Panc1 (cell line): ENCODE measurements at regions not wholly inside any gene's neighbourhood (a gene's known extent, or its start where the extent isn't known, plus 50 kb on each side); places are given as distances from the start of the nearest gene placed in this dataset.

Experiments
- ATAC-seq: fragments of 200-7000 bp; cut with Tn5 transposase; 2 replicates; pipeline ENCODE4 v1.9.1; 2020; ENCODE audit warnings: mild to moderate bottlenecking, moderate library complexity
- BruUV-seq: library from RNA; stranded (reverse); fragments of 400-500 nt; replicated peaks from 2 replicates; lab custom pipeline; 2021; lab: Mats Ljungman, UMichigan
- CTCF ChIA-PET: fragments of 300-600 bp; sonication (Branson Sonifier 250); formaldehyde crosslinking; loops from one replicate; lab custom pipeline; 2022; ENCODE audit warnings: antibody characterized with exemption; lab: Charles Lee
- POLR2A ChIA-PET: fragments of 300-600 bp; sonication (Branson Sonifier 250); formaldehyde crosslinking; loops from one replicate; lab custom pipeline; 2022; ENCODE audit warnings: antibody characterized with exemption; lab: Charles Lee
- DNase-seq: peaks from one replicate; pipeline ENCODE4 v3.0.0-alpha.2; 2010; ENCODE audit warnings: low read depth, low spot score
- H3K27ac ChIP-seq: 2 replicates; pipeline ENCODE4 v1.5.1; 2011; ENCODE audit warnings: mild to moderate bottlenecking, low read length, inconsistent platforms
- H3K27me3 ChIP-seq: fragments of 200-500 bp; sonication (Bioruptor generic); 2 replicates; pipeline ENCODE4 v1.6.0; 2014; ENCODE audit warnings: low read length, inconsistent platforms; ENCODE audit not compliant: control insufficient read depth, insufficient read depth
- H3K36me3 ChIP-seq: fragments of 200-500 bp; sonication (Bioruptor generic); 2 replicates; pipeline ENCODE4 v1.5.1; 2014; ENCODE audit warnings: inconsistent platforms, mild to moderate bottlenecking, low read length, moderate library complexity; ENCODE audit not compliant: control insufficient read depth, insufficient read depth
- H3K4me1 ChIP-seq: 2 replicates; pipeline ENCODE4 v1.5.1; 2011; ENCODE audit warnings: inconsistent platforms, mild to moderate bottlenecking, low read length, moderate library complexity; ENCODE audit not compliant: control insufficient read depth, insufficient read depth
- H3K4me3 ChIP-seq, 2 experiments: 2 replicates each; pipeline ENCODE4 v1.5.1; 2011 to 2012; ENCODE audit warnings: low read depth in 2 of 2, low read length in 2 of 2, mild to moderate bottlenecking in 2 of 2, inconsistent platforms in 1 of 2, moderate library complexity in 1 of 2
- H3K9me3 ChIP-seq: fragments of 200-500 bp; sonication (Bioruptor generic); 2 replicates; pipeline ENCODE4 v1.5.1; 2014; ENCODE audit warnings: low read depth, mild to moderate bottlenecking, inconsistent platforms, low read length, moderate library complexity; ENCODE audit not compliant: control insufficient read depth, insufficient read depth
- CTCF ChIP-seq: fragments of 450-650 bp; IDR thresholded peaks from 2 replicates; pipeline ENCODE4 v1.5.1; 2017; ENCODE audit warnings: mild to moderate bottlenecking
- POLR2AphosphoS5 ChIP-seq: IDR thresholded peaks from 2 replicates; pipeline ENCODE4 v1.6.1; 2012; ENCODE audit warnings: mild to moderate bottlenecking, low read depth, low read length, moderate library complexity
- SIN3A ChIP-seq: IDR thresholded peaks from 2 replicates; pipeline ENCODE4 v1.6.1; 2012; ENCODE audit warnings: low read depth, mild to moderate bottlenecking, low read length, moderate library complexity, borderline replicate concordance; ENCODE audit not compliant: insufficient read depth
- TCF7L2 ChIP-seq: IDR thresholded peaks from 2 replicates; pipeline ENCODE4 v1.6.1; 2011; ENCODE audit warnings: mild to moderate bottlenecking, low read depth, low read length, inconsistent platforms
- in situ Hi-C: cut with HindIII; loops from 2 replicates; pipeline ENCODE4 v1.10.0; 2016; ENCODE audit warnings: low sequenced_read_pairs, low pct_unique_long_range_greater_than_20kb
- intact Hi-C: fragments of 100-400 bp; cut with micrococcal nuclease; formaldehyde crosslinking; loops from one replicate; pipeline ENCODE4 v1.10.0; 2022; ENCODE audit not compliant: unreplicated experiment
- TF ChIP-seq, protein P1 (sequence below), 2 experiments: IDR thresholded peaks; 2 replicates each; pipeline ENCODE4 v1.6.1; 2011 to 2012; ENCODE audit warnings: low read depth in 2 of 2, control low read depth in 1 of 2, low read length in 1 of 2, mild to moderate bottlenecking in 1 of 2, moderate library complexity in 1 of 2; ENCODE audit not compliant: insufficient read depth in 1 of 2

DNA sequence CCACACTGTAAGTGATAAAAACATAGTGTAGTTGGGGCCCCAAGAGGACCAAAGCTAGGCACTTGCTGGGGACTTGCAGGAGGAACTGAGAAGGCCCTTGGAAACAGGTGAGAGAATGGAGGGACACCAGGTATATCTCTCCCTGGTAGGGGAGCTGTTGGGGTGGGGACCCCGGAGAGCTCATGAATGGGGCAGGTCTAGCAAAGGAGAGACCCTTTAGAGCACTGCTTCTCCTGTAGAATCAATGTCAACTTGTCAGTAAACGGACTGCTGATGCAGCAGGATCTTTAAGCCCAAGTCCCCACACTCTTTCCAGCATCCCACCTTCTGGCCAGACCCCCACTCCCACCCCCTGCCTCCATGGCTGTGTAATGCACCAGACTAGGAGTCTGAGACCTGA lies 109.6 kb upstream of the THY1 start:
- CTCF ChIA-PET = interaction anchor here (0.7 kb wide), 1 partner anchor 110 kb away, joined by 3 read pairs; no protein-coding TSS in a partner anchor
- intact Hi-C loops (no loop called here), in situ Hi-C loops (no loop called here)
- no peak for DNase-seq
- Histone ChIP-seq H3K27me3 (peaks cover 2% of the 10 kb centered on the region; the same call in 1 of the 2 replicates), H3K4me3 (no peak overlapping the region), H3K4me1 (no peaks in the 10 kb centered on the region), H3K36me3 (no peaks in the 10 kb centered on the region), H3K9me3 (no peaks in the 10 kb centered on the region), H3K27ac (no peak overlapping the region)
- BruUV-seq = no TSS peak
- TF ChIP-seq POLR2AphosphoS5 (no peak), TCF7L2 (no peak), CTCF (no peak), SIN3A (no peak)
- TF ChIP-seq, protein P1, sequence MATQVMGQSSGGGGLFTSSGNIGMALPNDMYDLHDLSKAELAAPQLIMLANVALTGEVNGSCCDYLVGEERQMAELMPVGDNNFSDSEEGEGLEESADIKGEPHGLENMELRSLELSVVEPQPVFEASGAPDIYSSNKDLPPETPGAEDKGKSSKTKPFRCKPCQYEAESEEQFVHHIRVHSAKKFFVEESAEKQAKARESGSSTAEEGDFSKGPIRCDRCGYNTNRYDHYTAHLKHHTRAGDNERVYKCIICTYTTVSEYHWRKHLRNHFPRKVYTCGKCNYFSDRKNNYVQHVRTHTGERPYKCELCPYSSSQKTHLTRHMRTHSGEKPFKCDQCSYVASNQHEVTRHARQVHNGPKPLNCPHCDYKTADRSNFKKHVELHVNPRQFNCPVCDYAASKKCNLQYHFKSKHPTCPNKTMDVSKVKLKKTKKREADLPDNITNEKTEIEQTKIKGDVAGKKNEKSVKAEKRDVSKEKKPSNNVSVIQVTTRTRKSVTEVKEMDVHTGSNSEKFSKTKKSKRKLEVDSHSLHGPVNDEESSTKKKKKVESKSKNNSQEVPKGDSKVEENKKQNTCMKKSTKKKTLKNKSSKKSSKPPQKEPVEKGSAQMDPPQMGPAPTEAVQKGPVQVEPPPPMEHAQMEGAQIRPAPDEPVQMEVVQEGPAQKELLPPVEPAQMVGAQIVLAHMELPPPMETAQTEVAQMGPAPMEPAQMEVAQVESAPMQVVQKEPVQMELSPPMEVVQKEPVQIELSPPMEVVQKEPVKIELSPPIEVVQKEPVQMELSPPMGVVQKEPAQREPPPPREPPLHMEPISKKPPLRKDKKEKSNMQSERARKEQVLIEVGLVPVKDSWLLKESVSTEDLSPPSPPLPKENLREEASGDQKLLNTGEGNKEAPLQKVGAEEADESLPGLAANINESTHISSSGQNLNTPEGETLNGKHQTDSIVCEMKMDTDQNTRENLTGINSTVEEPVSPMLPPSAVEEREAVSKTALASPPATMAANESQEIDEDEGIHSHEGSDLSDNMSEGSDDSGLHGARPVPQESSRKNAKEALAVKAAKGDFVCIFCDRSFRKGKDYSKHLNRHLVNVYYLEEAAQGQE (IDR thresholded peaks at IDR 0.05; ENCODE audit: insufficient read depth in 1 of 2, low read depth in 2 of 2, low read length in 1 of 2) = no peak
- ATAC-seq = no peak
- POLR2A ChIA-PET = no interaction called here

GRCh38 chr11:119531623-119532022 lies 108.7 kb upstream of the THY1 start:
- ChIA-PET CTCF (no interaction called here), POLR2A (no interaction called here)
- ATAC-seq (no peak), DNase-seq (no peak)
- TF ChIP-seq, protein P1 (IDR thresholded peaks at IDR 0.05; ENCODE audit: insufficient read depth in 1 of 2, low read depth in 2 of 2, low read length in 1 of 2) = no peak
- no peak for TF ChIP-seq TCF7L2
- no peak for TF ChIP-seq CTCF
- no peak for TF ChIP-seq SIN3A
- TF ChIP-seq POLR2AphosphoS5 = no peak
- no peaks in the 10 kb centered on the region for H3K9me3 ChIP-seq
- no peaks in the 10 kb centered on the region for H3K4me1 ChIP-seq
- H3K27me3 ChIP-seq = peaks cover 2% of the 10 kb centered on the region; the same call in 1 of the 2 replicates
- no peaks in the 10 kb centered on the region for H3K36me3 ChIP-seq
- in situ Hi-C loops = no loop called here
- H3K27ac ChIP-seq = no peak overlapping the region
- intact Hi-C loops = no loop called here
- H3K4me3 ChIP-seq = no peak overlapping the region
- no TSS peak for BruUV-seq
